GM23338 (cell line): ENCODE measurements at regions not wholly inside any gene's neighbourhood (a gene's known extent, or its start where the extent isn't known, plus 50 kb on each side); places are given as distances from the start of the nearest gene placed in this dataset.

ENCODE experiments used
- ATAC-seq: fragments of 200-7000 bp; cut with Tn5 transposase; 3 replicates; pipeline ENCODE4 v1.9.1; 2020
- DNase-seq: peaks from one replicate; pipeline ENCODE4 v3.0.0-alpha.2; 2015; ENCODE audit warnings: low spot score
- H2AFZ ChIP-seq: fragments of 200-600 bp; sonication (generic); 2 replicates; pipeline ENCODE4 v1.8.0; 2016; ENCODE audit warnings: antibody characterized with exemption, mild to moderate bottlenecking, moderate library complexity
- H3F3A ChIP-seq: fragments of 200-600 bp; sonication (generic); replicated peaks from 2 replicates; pipeline ENCODE4 v1.8.0; 2017; ENCODE audit warnings: antibody characterized with exemption, mixed run types, low read depth
- H3K27ac ChIP-seq: fragments of 200-600 bp; sonication (generic); 2 replicates; pipeline ENCODE4 v1.6.1; 2016; ENCODE audit warnings: low read depth
- H3K27me3 ChIP-seq: fragments of 200-600 bp; sonication (generic); 2 replicates; pipeline ENCODE4 v1.8.0; 2016; ENCODE audit warnings: mild to moderate bottlenecking, mixed run types, moderate library complexity; ENCODE audit not compliant: insufficient read depth
- H3K36me3 ChIP-seq: fragments of 200-600 bp; sonication (generic); 2 replicates; pipeline ENCODE4 v1.8.0; 2016; ENCODE audit warnings: mild to moderate bottlenecking; ENCODE audit not compliant: insufficient read depth
- H3K4me1 ChIP-seq: fragments of 200-600 bp; sonication (generic); 2 replicates; pipeline ENCODE4 v1.8.0; 2016; ENCODE audit warnings: mild to moderate bottlenecking, moderate library complexity; ENCODE audit not compliant: insufficient read depth
- H3K4me2 ChIP-seq: fragments of 200-600 bp; sonication (generic); 2 replicates; pipeline ENCODE4 v1.7.1; 2017; ENCODE audit warnings: mixed run types
- H3K4me3 ChIP-seq: fragments of 200-600 bp; sonication (generic); 2 replicates; pipeline ENCODE4 v1.6.1; 2016; ENCODE audit warnings: mixed run types
- H3K79me2 ChIP-seq: fragments of 200-600 bp; sonication (generic); replicated peaks from 2 replicates; pipeline ENCODE4 v1.8.0; 2017; ENCODE audit warnings: mild to moderate bottlenecking; ENCODE audit not compliant: insufficient read depth
- H3K9me2 ChIP-seq: fragments of 200-600 bp; sonication (generic); 2 replicates; pipeline ENCODE4 v1.8.0; 2017; ENCODE audit not compliant: insufficient read depth
- H4K20me1 ChIP-seq: fragments of 200-600 bp; sonication (generic); replicated peaks from 2 replicates; pipeline ENCODE4 v1.8.0; 2017; ENCODE audit warnings: mild to moderate bottlenecking; ENCODE audit not compliant: insufficient read depth
- H3K27ac Mint-ChIP-seq: 2 replicates; pipeline ENCODE4 v1.8.0; 2020; ENCODE audit warnings: inconsistent platforms, mild to moderate bottlenecking, moderate library complexity, mixed read lengths
- H3K27me3 Mint-ChIP-seq: 3 replicates; pipeline ENCODE4 v1.8.0; 2022; ENCODE audit warnings: low read depth, mild to moderate bottlenecking, moderate library complexity, mixed read lengths, inconsistent platforms; ENCODE audit not compliant: insufficient read depth, poor library complexity
- H3K36me3 Mint-ChIP-seq: 3 replicates; pipeline ENCODE4 v1.8.0; 2021; ENCODE audit warnings: low read depth, mild to moderate bottlenecking, inconsistent platforms, moderate library complexity, mixed read lengths
- H3K4me1 Mint-ChIP-seq: 3 replicates; pipeline ENCODE4 v1.8.0; 2020; ENCODE audit warnings: mild to moderate bottlenecking, inconsistent platforms, mixed read lengths
- H3K4me3 Mint-ChIP-seq: 3 replicates; pipeline ENCODE4 v1.8.0; 2021; ENCODE audit warnings: moderate library complexity, mild to moderate bottlenecking, inconsistent platforms, mixed read lengths
- H3K9me3 Mint-ChIP-seq: 3 replicates; pipeline ENCODE4 v1.8.0; 2020; ENCODE audit warnings: moderate library complexity, mild to moderate bottlenecking, inconsistent platforms, mixed read lengths
- CREB1 ChIP-seq: fragments of 250-450 bp; sonication (Bioruptor Pico); IDR thresholded peaks from 2 replicates; pipeline ENCODE4 v1.5.0; 2020; ENCODE audit warnings: low read depth, mild to moderate bottlenecking, moderate library complexity
- CTCF ChIP-seq, 2 experiments: fragments of 200-600 bp in 1 of 2; sonication (generic) in 1 of 2; conservative IDR thresholded peaks; 2 replicates each; pipeline versions ENCODE4 v1.5.1 to v1.6.1; 2016 to 2017; ENCODE audit warnings: antibody characterized with exemption in 2 of 2, low read depth in 2 of 2, mild to moderate bottlenecking in 2 of 2, moderate library complexity in 1 of 2
- EZH2phosphoT487 ChIP-seq: fragments of 200-600 bp; sonication (generic); IDR thresholded peaks from one replicate; pipeline ENCODE4 v1.8.1; 2018; ENCODE audit warnings: antibody characterized with exemption; ENCODE audit not compliant: unreplicated experiment
- NANOG ChIP-seq: IDR thresholded peaks from 2 replicates; pipeline ENCODE4 v1.6.1; 2016; ENCODE audit warnings: antibody characterized with exemption, borderline replicate concordance
- POLR2AphosphoS5 ChIP-seq: IDR thresholded peaks from 2 replicates; pipeline ENCODE4 v1.6.1; 2016; ENCODE audit warnings: antibody characterized with exemption, low read depth
- REST ChIP-seq: IDR thresholded peaks from one replicate; pipeline ENCODE4 v1.6.1; 2018; ENCODE audit warnings: antibody characterized with exemption; ENCODE audit not compliant: unreplicated experiment
- STAT1 ChIP-seq: IDR thresholded peaks from one replicate; pipeline ENCODE4 v1.6.1; 2016; ENCODE audit warnings: antibody characterized with exemption; ENCODE audit not compliant: unreplicated experiment
- ZNF114 ChIP-seq: fragments of 250-450 bp; sonication (Bioruptor Pico); IDR thresholded peaks from 2 replicates; pipeline ENCODE4 v1.5.0; 2020; ENCODE audit warnings: mild to moderate bottlenecking, moderate library complexity
- ZNF331 ChIP-seq: fragments of 250-450 bp; sonication (Bioruptor Pico); IDR thresholded peaks from 2 replicates; pipeline ENCODE4 v1.5.0; 2020; ENCODE audit warnings: low read depth, mild to moderate bottlenecking, moderate library complexity

GRCh38 chr7:153430931-153431330 lies 621.3 kb upstream of the DPP6 start:
- no peaks in the 10 kb centered on the region for H3K79me2 ChIP-seq
- peaks cover 4% of the 10 kb centered on the region; the same call in 1 of the 2 replicates for H3K9me2 ChIP-seq
- H3K4me1 ChIP-seq = no peaks in the 10 kb centered on the region
- Mint-ChIP-seq H3K36me3 (peaks cover 47% of the 10 kb centered on the region), H3K9me3 (peaks cover 99% of the 10 kb centered on the region), H3K27ac (no peak overlapping the region), H3K4me3 (no peak overlapping the region), H3K4me1 (peaks cover 5% of the 10 kb centered on the region), H3K27me3 (peaks cover 5% of the 10 kb centered on the region)
- TF ChIP-seq ZNF114 (CRISPR knock-in tag) = no peak
- no peak for TF ChIP-seq CREB1 (CRISPR knock-in tag)
- no peak for TF ChIP-seq REST
- no peak for TF ChIP-seq EZH2phosphoT487
- peak; percentile 69 for TF ChIP-seq NANOG
- no peak for TF ChIP-seq ZNF331
- TF ChIP-seq STAT1 = no peak
- DNase-seq = peak; percentile 62
- no peaks in the 10 kb centered on the region for H3K27me3 ChIP-seq
- H3K4me3 ChIP-seq = no peak overlapping the region
- no peaks in the 10 kb centered on the region for H3F3A ChIP-seq
- no peak overlapping the region for H3K4me2 ChIP-seq
- peak; percentile 94 for ATAC-seq
- H3K36me3 ChIP-seq = peaks cover 12% of the 10 kb centered on the region
- H2AFZ ChIP-seq = no peak overlapping the region
- H3K27ac ChIP-seq = peak overlapping the region; percentile 83; the same call in 1 of the 2 replicates
- H4K20me1 ChIP-seq = no peaks in the 10 kb centered on the region

- Mint-ChIP-seq H3K4me3 (no peak overlapping the region), H3K4me1 (peaks cover 5% of the 10 kb centered on the region), H3K9me3 (peaks cover 100% of the 10 kb centered on the region), H3K36me3 (peaks cover 47% of the 10 kb centered on the region), H3K27ac (no peak overlapping the region), H3K27me3 (peaks cover 5% of the 10 kb centered on the region)
- H3K4me1 ChIP-seq = no peaks in the 10 kb centered on the region
- ATAC-seq = peak; percentile 57
- TF ChIP-seq POLR2AphosphoS5 (no peak), CTCF (conservative IDR thresholded peaks at IDR 0.05; ENCODE audit: low read depth in 2 of 2) (peak in 1 of 2 experiments; percentile 23; a peak in 2 of 4 replicates)
- no peaks in the 10 kb centered on the region for H3K79me2 ChIP-seq
- H3K4me3 ChIP-seq = no peak overlapping the region
- no peaks in the 10 kb centered on the region for H3F3A ChIP-seq
- no peak overlapping the region for H3K27ac ChIP-seq
- no peaks in the 10 kb centered on the region for H3K27me3 ChIP-seq
- peaks cover 12% of the 10 kb centered on the region for H3K36me3 ChIP-seq
- peaks cover 5% of the 10 kb centered on the region; the same call in 1 of the 2 replicates for H3K9me2 ChIP-seq
- DNase-seq = peak; percentile 37
- H3K4me2 ChIP-seq = no peak overlapping the region
- no peaks in the 10 kb centered on the region for H4K20me1 ChIP-seq
- no peak overlapping the region for H2AFZ ChIP-seq
Measured at GRCh38 chr7:153432063-153432462, 620.1 kb upstream of the DPP6 start.
